Trophoblast cell (in vitro differentiated cells and primary cell): ENCODE measurements at regions not wholly inside any gene's neighbourhood (a gene's known extent, or its start where the extent isn't known, plus 50 kb on each side); places are given as distances from the start of the nearest gene placed in this dataset.

Source experiments
- DNase-seq, 2 donors: peaks; one replicate each; pipeline ENCODE4 v3.0.0-alpha.2; 2016
- H2AFZ ChIP-seq: 2 replicates; pipeline ENCODE4 v1.6.1; 2013; ENCODE audit warnings: low read length, moderate library complexity, mild to moderate bottlenecking; ENCODE audit not compliant: insufficient read depth, poor library complexity
- H2AK5ac ChIP-seq: 2 replicates; pipeline ENCODE4 v1.6.1; 2013; ENCODE audit warnings: mild to moderate bottlenecking, low read length
- H2BK120ac ChIP-seq: 2 replicates; pipeline ENCODE4 v1.6.1; 2013; ENCODE audit warnings: low read length, mild to moderate bottlenecking, moderate library complexity; ENCODE audit not compliant: insufficient read depth, poor library complexity
- H2BK12ac ChIP-seq: 2 replicates; pipeline ENCODE4 v1.6.1; 2013; ENCODE audit warnings: mild to moderate bottlenecking, low read length, moderate library complexity
- H2BK5ac ChIP-seq: 2 replicates; pipeline ENCODE4 v1.6.1; 2013; ENCODE audit warnings: low read length, low read depth, moderate library complexity, mild to moderate bottlenecking; ENCODE audit not compliant: poor library complexity
- H3K14ac ChIP-seq: 2 replicates; pipeline ENCODE4 v1.6.1; 2013; ENCODE audit warnings: mild to moderate bottlenecking, low read length
- H3K18ac ChIP-seq: 2 replicates; pipeline ENCODE4 v1.6.1; 2013; ENCODE audit warnings: mild to moderate bottlenecking, low read length
- H3K23ac ChIP-seq: 2 replicates; pipeline ENCODE4 v1.6.1; 2013; ENCODE audit warnings: low read length
- H3K27ac ChIP-seq: 2 replicates; pipeline ENCODE4 v1.5.1; 2013; ENCODE audit warnings: low read depth, mild to moderate bottlenecking, inconsistent platforms, low read length, moderate library complexity
- H3K27me3 ChIP-seq: 2 replicates; pipeline ENCODE4 v1.6.1; 2013; ENCODE audit warnings: inconsistent platforms, mild to moderate bottlenecking, low read length, moderate library complexity; ENCODE audit not compliant: insufficient read depth
- H3K36me3 ChIP-seq, 2 experiments: 1 replicate in 1 of 2; 2 replicates in 1 of 2; pipeline ENCODE4 v1.6.1; 2013; ENCODE audit warnings: low read length in 2 of 2, mild to moderate bottlenecking in 2 of 2, moderate library complexity in 1 of 2; ENCODE audit not compliant: insufficient read depth in 2 of 2, control insufficient read depth in 1 of 2
- H3K4ac ChIP-seq: 2 replicates; pipeline ENCODE4 v1.6.1; 2013; ENCODE audit warnings: low read depth, mild to moderate bottlenecking, low read length, moderate library complexity
- H3K4me1 ChIP-seq, 2 experiments: 1 replicate in 1 of 2; 2 replicates in 1 of 2; pipeline ENCODE4 v1.6.1; 2013; ENCODE audit warnings: low read length in 2 of 2, mild to moderate bottlenecking in 2 of 2, moderate library complexity in 1 of 2; ENCODE audit not compliant: insufficient read depth in 2 of 2, control insufficient read depth in 1 of 2
- H3K4me2 ChIP-seq: 2 replicates; pipeline ENCODE4 v1.6.1; 2013; ENCODE audit warnings: inconsistent platforms, mild to moderate bottlenecking, low read length, moderate library complexity
- H3K4me3 ChIP-seq: 2 replicates; pipeline ENCODE4 v1.5.1; 2013; ENCODE audit warnings: mild to moderate bottlenecking, low read depth, low read length, inconsistent platforms
- H3K79me1 ChIP-seq: one replicate; pipeline ENCODE4 v1.6.1; 2013; ENCODE audit warnings: low read length
- H3K79me2 ChIP-seq: 2 replicates; pipeline ENCODE4 v1.6.1; 2013; ENCODE audit warnings: low read length, mild to moderate bottlenecking; ENCODE audit not compliant: control insufficient read depth, insufficient read depth, poor library complexity
- H3K9ac ChIP-seq: 2 replicates; pipeline ENCODE4 v1.6.1; 2013; ENCODE audit warnings: mild to moderate bottlenecking, low read length
- H3K9me3 ChIP-seq: 2 replicates; pipeline ENCODE4 v1.6.1; 2013; ENCODE audit warnings: low read depth, mild to moderate bottlenecking, control low read depth, inconsistent platforms, low read length; ENCODE audit not compliant: insufficient read depth
- H4K12ac ChIP-seq: 2 replicates; pipeline ENCODE4 v1.6.1; 2013; ENCODE audit warnings: low read depth, mild to moderate bottlenecking, low read length, moderate library complexity
- H4K8ac ChIP-seq: 2 replicates; pipeline ENCODE4 v1.6.1; 2013; ENCODE audit warnings: low read depth, mild to moderate bottlenecking, low read length, moderate library complexity
- H4K91ac ChIP-seq: one replicate; pipeline ENCODE4 v1.6.1; 2013; ENCODE audit warnings: low read depth, mild to moderate bottlenecking, low read length, moderate library complexity
- WGBS: extraction: QIAGEN DNeasy Blood & Tissue Kit; methylation state at CpG from one replicate; pipeline ENCODE4 v1.1.7; 2013; ENCODE audit warnings: missing lambda C conversion rate; ENCODE audit not compliant: insufficient read length, insufficient coverage; ENCODE audit errors: extremely low coverage; 5-methylcytosine and 5-hydroxymethylcytosine counted together

- no peak overlapping the region for H4K91ac ChIP-seq
- H2AFZ ChIP-seq: no peak overlapping the region
- peaks cover 3 to 4% of the 10 kb centered on the region in 2 experiments for H3K36me3 ChIP-seq
- no peaks in the 10 kb centered on the region for H3K9me3 ChIP-seq
- H3K4ac ChIP-seq: no peak overlapping the region
- no peak overlapping the region for H2BK5ac ChIP-seq
- H3K79me1 ChIP-seq: peaks cover 9% of the 10 kb centered on the region
- no peak overlapping the region for H2AK5ac ChIP-seq
- H2BK120ac ChIP-seq: no peak overlapping the region
- no peak overlapping the region for H3K18ac ChIP-seq
- H3K4me1 ChIP-seq: peaks cover 0 to 2% of the 10 kb centered on the region in 2 experiments
- H2BK12ac ChIP-seq: no peak overlapping the region
- H3K79me2 ChIP-seq: peaks cover 3% of the 10 kb centered on the region
- H3K9ac ChIP-seq: no peak overlapping the region
- no CpG with 5 or more reads among the region's 5 CpGs for WGBS
- no peak overlapping the region for H4K12ac ChIP-seq
- H3K27me3 ChIP-seq: no peaks in the 10 kb centered on the region
- H4K8ac ChIP-seq: no peak overlapping the region
- H3K27ac ChIP-seq: no peak overlapping the region
- no peak overlapping the region for H3K23ac ChIP-seq
- no peak overlapping the region for H3K4me3 ChIP-seq
- no peak overlapping the region for H3K14ac ChIP-seq
- no peak for DNase-seq
- H3K4me2 ChIP-seq: no peak overlapping the region
These were observed 258.6 kb downstream of the RBM43 start for GRCh38 chr2:151002959-151003600.

- no peak overlapping the region for H3K23ac ChIP-seq
- no peak overlapping the region for H3K4me2 ChIP-seq
- no peak overlapping the region for H2BK120ac ChIP-seq
- no CpG with 5 or more reads among the region's 7 CpGs for WGBS
- H2AK5ac ChIP-seq: no peak overlapping the region
- no peak overlapping the region for H3K9ac ChIP-seq
- H4K91ac ChIP-seq: no peak overlapping the region
- no peak for DNase-seq
- H4K8ac ChIP-seq: no peak overlapping the region
- peaks cover 3 to 5% of the 10 kb centered on the region in 2 experiments for H3K36me3 ChIP-seq
- no peaks in the 10 kb centered on the region for H3K79me1 ChIP-seq
- no peaks in the 10 kb centered on the region for H3K9me3 ChIP-seq
- no peaks in the 10 kb centered on the region for H3K79me2 ChIP-seq
- H3K27me3 ChIP-seq: no peaks in the 10 kb centered on the region
- H4K12ac ChIP-seq: no peak overlapping the region
- H3K27ac ChIP-seq: no peak overlapping the region
- H2BK12ac ChIP-seq: no peak overlapping the region
- no peak overlapping the region for H3K4ac ChIP-seq
- H3K4me3 ChIP-seq: no peak overlapping the region
- H2BK5ac ChIP-seq: no peak overlapping the region
- no peak overlapping the region for H3K18ac ChIP-seq
- H2AFZ ChIP-seq: no peak overlapping the region
- H3K4me1 ChIP-seq: no peaks in the 10 kb centered on the region
- H3K14ac ChIP-seq: no peak overlapping the region
These were observed 263.8 kb downstream of the RBM43 start for GRCh38 chr2:150997702-150998440.

- H4K12ac ChIP-seq: no peak overlapping the region
- no peak overlapping the region for H4K8ac ChIP-seq
These were observed 264.6 kb downstream of the RBM43 start for GRCh38 chr2:150997066-150997465.

GRCh38 chr2:150994076-150994475 lies 267.6 kb downstream of the RBM43 start:
- Histone ChIP-seq H3K4me2 (no peak overlapping the region), H3K27ac (no peak overlapping the region), H3K4me1 (no peaks in the 10 kb centered on the region), H3K18ac (no peak overlapping the region), H4K91ac (no peak overlapping the region), H3K9ac (no peak overlapping the region), H4K12ac (no peak overlapping the region), H3K27me3 (no peaks in the 10 kb centered on the region), H3K14ac (no peak overlapping the region), H2BK12ac (no peak overlapping the region), H4K8ac (no peak overlapping the region), H3K79me2 (no peaks in the 10 kb centered on the region), H3K4me3 (no peak overlapping the region), H3K23ac (no peak overlapping the region), H2AFZ (no peak overlapping the region), H2BK120ac (no peak overlapping the region), H3K36me3 (peaks cover 3 to 5% of the 10 kb centered on the region in 2 experiments), H2AK5ac (no peak overlapping the region), H2BK5ac (no peak overlapping the region), H3K4ac (no peak overlapping the region), H3K79me1 (no peaks in the 10 kb centered on the region), H3K9me3 (no peaks in the 10 kb centered on the region)
- WGBS: no CpG with 5 or more reads among the region's 2 CpGs
- no peak for DNase-seq

More at GRCh38 chr2:150997066-150997465, 264.6 kb downstream of the RBM43 start:
- no peak overlapping the region for H3K23ac ChIP-seq
- no peaks in the 10 kb centered on the region for H3K27me3 ChIP-seq
- no peak overlapping the region for H3K4ac ChIP-seq
- DNase-seq: no peak
- no peak overlapping the region for H3K4me3 ChIP-seq
- H3K14ac ChIP-seq: no peak overlapping the region
- H3K9ac ChIP-seq: no peak overlapping the region
- no peaks in the 10 kb centered on the region for H3K9me3 ChIP-seq
- H2BK12ac ChIP-seq: no peak overlapping the region
- no peaks in the 10 kb centered on the region for H3K4me1 ChIP-seq
- H3K79me2 ChIP-seq: no peaks in the 10 kb centered on the region
- H2AFZ ChIP-seq: no peak overlapping the region
- H2AK5ac ChIP-seq: no peak overlapping the region
- no CpG with 5 or more reads among the region's 4 CpGs for WGBS
- no peak overlapping the region for H4K91ac ChIP-seq
- H3K27ac ChIP-seq: no peak overlapping the region
- no peak overlapping the region for H3K4me2 ChIP-seq
- no peak overlapping the region for H2BK5ac ChIP-seq
- H3K36me3 ChIP-seq: peaks cover 3 to 5% of the 10 kb centered on the region in 2 experiments
- no peaks in the 10 kb centered on the region for H3K79me1 ChIP-seq
- no peak overlapping the region for H2BK120ac ChIP-seq
- no peak overlapping the region for H3K18ac ChIP-seq
